ENCODE measurements at regions not wholly inside any gene's neighbourhood (a gene's known extent, or its start where the extent isn't known, plus 50 kb on each side); places are given as distances from the start of the nearest gene placed in this dataset.

DNA sequence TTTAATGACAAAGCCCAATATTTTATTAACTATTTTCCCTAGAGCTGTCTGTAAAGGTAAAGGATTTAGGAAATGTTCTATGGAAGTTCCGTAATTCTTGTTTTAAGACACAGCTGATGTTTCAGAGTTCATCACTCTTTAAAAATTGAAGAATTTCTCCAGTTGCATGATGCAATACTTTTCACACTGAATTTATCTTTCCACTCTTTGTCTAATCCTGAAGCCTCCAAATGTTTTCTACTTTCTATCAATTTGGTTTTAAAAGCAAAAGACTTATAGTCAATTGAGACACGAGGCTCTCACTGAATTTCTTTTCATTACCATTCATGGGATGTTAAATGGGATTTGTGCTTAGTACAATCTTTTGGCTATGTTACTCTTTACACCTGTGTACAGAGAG is 223.2 kb downstream of the TDRD15 start:
- TF ChIP-seq KAT7 (CRISPR knock-in tag; IDR thresholded peaks at IDR 0.05; ENCODE audit: borderline replicate concordance) (no peak), CREM (CRISPR knock-in tag; IDR thresholded peaks at IDR 0.05) (no peak), ETV6 (CRISPR knock-in tag; IDR thresholded peaks at IDR 0.05) (no peak), ZNF121 (CRISPR knock-in tag; IDR thresholded peaks at IDR 0.05) (no peak), NR2C2 (CRISPR knock-in tag; IDR thresholded peaks at IDR 0.05) (no peak), FOXP1 (CRISPR knock-in tag; IDR thresholded peaks at IDR 0.05; ENCODE audit: borderline replicate concordance) (no peak)
- TF ChIP-seq, protein P1, sequence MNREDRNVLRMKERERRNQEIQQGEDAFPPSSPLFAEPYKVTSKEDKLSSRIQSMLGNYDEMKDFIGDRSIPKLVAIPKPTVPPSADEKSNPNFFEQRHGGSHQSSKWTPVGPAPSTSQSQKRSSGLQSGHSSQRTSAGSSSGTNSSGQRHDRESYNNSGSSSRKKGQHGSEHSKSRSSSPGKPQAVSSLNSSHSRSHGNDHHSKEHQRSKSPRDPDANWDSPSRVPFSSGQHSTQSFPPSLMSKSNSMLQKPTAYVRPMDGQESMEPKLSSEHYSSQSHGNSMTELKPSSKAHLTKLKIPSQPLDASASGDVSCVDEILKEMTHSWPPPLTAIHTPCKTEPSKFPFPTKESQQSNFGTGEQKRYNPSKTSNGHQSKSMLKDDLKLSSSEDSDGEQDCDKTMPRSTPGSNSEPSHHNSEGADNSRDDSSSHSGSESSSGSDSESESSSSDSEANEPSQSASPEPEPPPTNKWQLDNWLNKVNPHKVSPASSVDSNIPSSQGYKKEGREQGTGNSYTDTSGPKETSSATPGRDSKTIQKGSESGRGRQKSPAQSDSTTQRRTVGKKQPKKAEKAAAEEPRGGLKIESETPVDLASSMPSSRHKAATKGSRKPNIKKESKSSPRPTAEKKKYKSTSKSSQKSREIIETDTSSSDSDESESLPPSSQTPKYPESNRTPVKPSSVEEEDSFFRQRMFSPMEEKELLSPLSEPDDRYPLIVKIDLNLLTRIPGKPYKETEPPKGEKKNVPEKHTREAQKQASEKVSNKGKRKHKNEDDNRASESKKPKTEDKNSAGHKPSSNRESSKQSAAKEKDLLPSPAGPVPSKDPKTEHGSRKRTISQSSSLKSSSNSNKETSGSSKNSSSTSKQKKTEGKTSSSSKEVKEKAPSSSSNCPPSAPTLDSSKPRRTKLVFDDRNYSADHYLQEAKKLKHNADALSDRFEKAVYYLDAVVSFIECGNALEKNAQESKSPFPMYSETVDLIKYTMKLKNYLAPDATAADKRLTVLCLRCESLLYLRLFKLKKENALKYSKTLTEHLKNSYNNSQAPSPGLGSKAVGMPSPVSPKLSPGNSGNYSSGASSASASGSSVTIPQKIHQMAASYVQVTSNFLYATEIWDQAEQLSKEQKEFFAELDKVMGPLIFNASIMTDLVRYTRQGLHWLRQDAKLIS (CRISPR knock-in tag; IDR thresholded peaks at IDR 0.05; ENCODE audit: borderline replicate concordance), result no peak

All from WTC11 (cell line).